Stimulated activated CD4-positive, alpha-beta T cell treated with anti-CD3 and anti-CD28 coated beads, TNF-alpha, amount 100 ng/mL, for 4 hours (primary cell): ENCODE measurements at regions not wholly inside any gene's neighbourhood (a gene's known extent, or its start where the extent isn't known, plus 50 kb on each side); places are given as distances from the start of the nearest gene placed in this dataset.
"Not testable (repeated sequence)": the region's sequence is repeated elsewhere in the genome, so short reads cannot be mapped to it uniquely, and the experiment has no call there.

Source experiments
- DNase-seq, 3 experiments: peaks; one replicate each; pipeline ENCODE4 v3.0.0-alpha.2; 2020; ENCODE audit warnings: low read depth in 3 of 3

DNA sequence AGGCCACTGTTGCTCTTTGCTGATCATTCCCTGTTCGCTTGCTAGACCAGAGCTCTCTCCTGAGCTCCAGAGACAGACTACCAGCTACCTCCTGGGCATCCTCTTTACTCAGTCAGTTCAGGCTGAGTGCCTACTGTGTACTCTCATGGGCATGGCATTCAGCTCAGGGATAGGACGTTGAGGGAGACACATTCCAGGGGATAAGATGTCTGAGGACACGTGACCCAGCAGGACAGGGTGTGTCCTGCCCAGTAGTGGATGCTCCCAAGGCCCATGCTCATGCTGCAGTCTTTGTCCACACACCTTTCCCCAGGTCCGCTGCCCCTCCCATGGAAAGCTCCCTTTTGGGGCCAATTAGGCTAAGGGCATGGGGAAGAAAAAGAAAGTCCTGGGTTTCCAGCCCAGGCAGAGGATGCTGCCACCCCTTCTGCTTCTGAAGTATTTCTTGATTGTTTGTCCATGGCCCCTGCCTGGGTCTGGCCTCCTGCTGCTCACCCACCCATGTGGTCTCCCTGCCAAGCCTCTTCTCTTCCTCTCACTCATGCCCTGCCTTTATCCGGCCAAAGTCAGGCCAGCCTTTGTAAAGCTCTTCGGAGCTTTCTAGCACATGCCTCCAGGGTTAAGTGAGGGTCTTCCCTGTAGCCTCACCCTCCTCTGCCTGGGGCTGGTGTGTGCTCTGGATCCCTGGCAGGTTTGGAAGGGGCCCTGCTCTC is 60.5 kb upstream of the PITX1 start:
- DNase-seq, result no peak

GRCh38 chr5:135093483-135093882 is 59.5 kb upstream of the PITX1 start:
- not testable (repeated sequence) for DNase-seq

GRCh38 chr5:135092476-135092875 is 58.4 kb upstream of the PITX1 start:
- no peak for DNase-seq

- no peak for DNase-seq
Observed at GRCh38 chr5:135091286-135091685, 57.3 kb upstream of the PITX1 start.

DNA sequence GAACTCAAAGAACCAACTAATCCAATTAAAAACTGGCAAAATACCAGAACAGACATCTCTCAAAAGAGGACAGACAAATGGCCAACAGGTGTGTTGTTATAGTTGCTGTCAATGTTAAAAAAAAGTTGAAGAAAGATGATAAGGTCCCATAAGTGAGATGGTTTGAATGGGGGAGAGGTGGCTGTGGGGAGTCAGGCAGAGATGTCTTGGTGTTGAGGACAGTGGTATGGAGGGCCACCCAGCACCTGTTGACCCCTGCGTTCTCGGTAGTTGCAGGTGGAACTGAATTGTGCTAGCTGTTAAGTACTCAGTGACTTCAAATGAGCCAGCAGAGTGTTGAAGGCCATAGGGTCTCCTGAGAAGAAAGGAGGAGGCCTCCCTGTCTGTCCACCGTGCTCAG is 55.9 kb upstream of the PITX1 start:
- DNase-seq, result no peak

DNA sequence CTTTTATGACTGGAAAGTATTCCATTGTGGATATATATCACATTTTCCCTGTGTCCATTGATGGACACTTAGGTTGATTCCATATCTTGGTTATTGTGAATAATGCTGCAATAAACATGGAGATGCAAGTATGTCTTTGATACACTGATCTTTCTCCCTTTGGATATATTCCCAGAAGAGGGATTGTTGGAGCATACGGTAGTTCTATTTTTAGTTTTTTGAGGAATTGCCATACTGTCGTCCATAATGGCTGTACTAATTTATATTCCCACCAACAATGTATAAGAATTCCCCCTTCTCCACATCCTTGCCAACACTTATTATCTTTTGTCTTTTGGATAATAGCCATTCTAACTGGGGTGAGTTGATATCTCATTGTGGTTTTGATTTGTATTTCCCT is 54.9 kb upstream of the PITX1 start:
- DNase-seq, result no peak

DNA sequence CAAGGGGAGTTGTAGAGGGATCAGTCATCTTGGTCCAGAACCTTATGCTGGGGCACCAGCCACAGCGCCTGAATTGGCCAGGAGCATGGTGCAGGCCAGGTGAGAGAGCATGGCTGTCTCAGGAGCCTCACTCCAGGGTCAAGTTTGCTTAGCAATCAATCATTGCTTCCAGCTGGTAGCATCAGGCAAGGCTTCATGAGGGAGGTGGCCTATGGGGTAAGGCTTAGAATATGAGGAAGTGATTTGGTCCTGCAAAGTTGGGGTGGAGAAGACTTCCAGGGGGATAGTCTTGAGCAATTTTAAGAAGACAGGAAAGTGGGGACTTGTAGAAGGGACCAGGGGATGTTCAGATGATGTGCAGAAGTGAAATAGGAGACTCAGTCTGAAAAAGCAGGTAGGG is 53.9 kb upstream of the PITX1 start:
- no peak for DNase-seq

DNA sequence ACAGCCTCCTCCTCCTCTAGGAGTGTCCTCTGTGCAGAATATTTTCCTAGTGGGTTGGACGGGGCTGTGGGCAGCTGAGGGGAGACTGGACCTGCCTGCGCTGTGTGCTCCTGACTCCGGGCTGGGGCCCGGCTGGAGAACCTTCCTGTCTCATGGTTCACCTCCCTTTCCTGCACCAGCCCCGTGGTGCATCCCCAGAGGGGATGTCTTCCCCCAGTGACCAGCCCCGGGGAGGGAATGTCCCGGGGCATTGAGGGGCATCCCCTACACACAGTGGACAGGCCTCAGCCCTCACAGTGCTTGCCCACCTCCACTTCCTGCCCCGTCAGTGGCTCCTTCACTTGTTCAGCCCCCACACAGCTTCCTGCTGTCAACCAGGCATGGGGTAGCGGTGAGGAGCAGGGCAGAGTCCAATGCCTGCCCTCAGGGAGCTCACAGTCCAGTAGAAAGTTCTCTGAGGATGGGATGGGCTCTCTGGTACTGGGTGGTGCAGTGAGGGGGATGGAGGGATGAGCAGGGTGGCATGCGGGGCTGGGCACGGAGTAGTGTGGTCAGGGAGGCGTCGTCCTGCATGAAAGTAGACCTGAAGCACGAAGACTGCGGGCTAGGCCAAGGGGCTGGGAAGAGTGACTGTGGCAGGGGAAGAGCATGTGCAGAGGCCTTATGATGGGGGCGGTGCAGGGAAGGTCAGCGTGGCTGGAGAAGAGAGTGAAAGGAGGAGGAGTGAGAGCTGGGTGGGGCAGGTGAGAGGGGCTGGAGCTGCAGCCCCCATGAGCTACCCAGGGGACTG is 52.1 kb upstream of the PITX1 start:
- no peak for DNase-seq

- DNase-seq, result no peak
Observed at GRCh38 chr5:135085133-135085935, 51.3 kb upstream of the PITX1 start.
